HepG2 (cell line): ENCODE measurements at regions not wholly inside any gene's neighbourhood (a gene's known extent, or its start where the extent isn't known, plus 50 kb on each side); places are given as distances from the start of the nearest gene placed in this dataset.
A peak's percentile ranks its signal among the peaks of the same experiment; 100 is the strongest.

Source experiments
- ATF1 ChIP-seq: IDR thresholded peaks from 2 replicates; pipeline ENCODE4 v1.6.1; 2016; ENCODE audit warnings: mild to moderate bottlenecking, control low read depth
- ATF7-NPFF ChIP-seq: sonication (generic); formaldehyde crosslinking; IDR thresholded peaks from 2 replicates; pipeline ENCODE4 v1.8.1; 2023; ENCODE audit warnings: mild to moderate bottlenecking, low read depth, missing genetic modification reagents, moderate library complexity
- BRCA1 ChIP-seq: sonication (generic); formaldehyde crosslinking; IDR thresholded peaks from 2 replicates; pipeline ENCODE4 v1.4.0; 2020; ENCODE audit warnings: missing genetic modification reagents
- CBX1 ChIP-seq: IDR thresholded peaks from one replicate; pipeline ENCODE4 v1.6.1; 2016; ENCODE audit warnings: antibody characterized with exemption, low read depth
- HNRNPLL ChIP-seq: fragments of 200-400 bp; formaldehyde crosslinking; IDR thresholded peaks from 2 replicates; pipeline ENCODE4 v1.6.1; 2017; ENCODE audit warnings: mild to moderate bottlenecking, low read depth, low read length; ENCODE audit not compliant: poor library complexity, severe bottlenecking
- KLF12 ChIP-seq: sonication (generic); formaldehyde crosslinking; IDR thresholded peaks from 2 replicates; pipeline ENCODE4 v1.4.0; 2020; ENCODE audit warnings: missing genetic modification reagents, borderline replicate concordance
- MBNL3 ChIP-seq: fragments of 250-450 bp; sonication (Bioruptor Pico); conservative IDR thresholded peaks from 2 replicates; pipeline ENCODE4 v1.8.0; 2022; ENCODE audit warnings: mild to moderate bottlenecking, inconsistent platforms
- MEF2D ChIP-seq: sonication (generic); formaldehyde crosslinking; IDR thresholded peaks from 2 replicates; pipeline ENCODE4 v1.5.1; 2020; ENCODE audit warnings: mild to moderate bottlenecking, missing genetic modification reagents
- NFRKB ChIP-seq: fragments of 450-650 bp; IDR thresholded peaks from 2 replicates; pipeline ENCODE4 v1.6.1; 2017
- NR1H2 ChIP-seq: sonication (generic); formaldehyde crosslinking; IDR thresholded peaks from 2 replicates; pipeline ENCODE4 v1.8.1; 2022; ENCODE audit warnings: low read depth, missing genetic modification reagents, borderline replicate concordance
- POLR2A ChIP-seq, 2 experiments: IDR thresholded peaks; 2 replicates each; pipeline ENCODE4 v1.6.1; 2011; ENCODE audit warnings: low read depth in 2 of 2, low read length in 2 of 2, mild to moderate bottlenecking in 1 of 2, moderate library complexity in 1 of 2; ENCODE audit not compliant: insufficient read depth in 1 of 2
- RFX5 ChIP-seq: IDR thresholded peaks from 2 replicates; pipeline ENCODE4 v1.6.1; 2011; ENCODE audit warnings: low read depth, low read length, improper control_type of control experiment
- SNAPC2 ChIP-seq: sonication (generic); formaldehyde crosslinking; IDR thresholded peaks from 2 replicates; pipeline ENCODE4 v1.8.1; 2022; ENCODE audit warnings: mild to moderate bottlenecking, missing genetic modification reagents
- SRSF1 ChIP-seq: fragments of 200-400 bp; formaldehyde crosslinking; optimal IDR thresholded peaks from 2 replicates; pipeline ENCODE3; 2017; ENCODE audit warnings: mild to moderate bottlenecking, low read depth, low read length, moderate library complexity
- ZBTB1 ChIP-seq: sonication (generic); formaldehyde crosslinking; IDR thresholded peaks from 2 replicates; pipeline ENCODE4 v1.4.0; 2020; ENCODE audit warnings: missing genetic modification reagents, borderline replicate concordance
- ZNF101 ChIP-seq: sonication (generic); formaldehyde crosslinking; IDR thresholded peaks from 2 replicates; pipeline ENCODE4 v1.4.0; 2020; ENCODE audit warnings: mild to moderate bottlenecking, low read depth, missing genetic modification reagents, borderline replicate concordance
- ZNF121 ChIP-seq: sonication (generic); formaldehyde crosslinking; IDR thresholded peaks from 2 replicates; pipeline ENCODE4 v1.5.0; 2020; ENCODE audit warnings: mild to moderate bottlenecking, missing genetic modification reagents
- ZNF367 ChIP-seq: sonication (generic); formaldehyde crosslinking; IDR thresholded peaks from 2 replicates; pipeline ENCODE4 v1.4.0; 2020; ENCODE audit warnings: missing genetic modification reagents, borderline replicate concordance
- ZNF550 ChIP-seq: sonication (generic); formaldehyde crosslinking; IDR thresholded peaks from 2 replicates; pipeline ENCODE4 v1.4.0; 2020; ENCODE audit warnings: mild to moderate bottlenecking, missing genetic modification reagents, borderline replicate concordance
- ZNF670 ChIP-seq: sonication (generic); formaldehyde crosslinking; IDR thresholded peaks from 2 replicates; pipeline ENCODE4 v1.8.0; 2022; ENCODE audit warnings: mild to moderate bottlenecking, missing genetic modification reagents, borderline replicate concordance
- ZNF724P ChIP-seq: sonication (generic); formaldehyde crosslinking; IDR thresholded peaks from 2 replicates; pipeline ENCODE4 v1.8.0; 2022; ENCODE audit warnings: missing genetic modification reagents, borderline replicate concordance
- ZNF772 ChIP-seq: sonication (generic); formaldehyde crosslinking; IDR thresholded peaks from 2 replicates; pipeline ENCODE4 v1.5.0; 2020; ENCODE audit warnings: mild to moderate bottlenecking, missing genetic modification reagents
- TF ChIP-seq, protein P1 (sequence below): sonication (generic); formaldehyde crosslinking; IDR thresholded peaks from 2 replicates; pipeline ENCODE4 v1.9.0; 2021; ENCODE audit warnings: missing genetic modification reagents, borderline replicate concordance
- TF ChIP-seq, protein P2 (sequence below): sonication (generic); formaldehyde crosslinking; IDR thresholded peaks from 2 replicates; pipeline ENCODE4 v1.8.1; 2023; ENCODE audit warnings: missing genetic modification reagents, inconsistent platforms, borderline replicate concordance
- TF ChIP-seq, protein P3 (sequence below): sonication (generic); formaldehyde crosslinking; IDR thresholded peaks from 2 replicates; pipeline ENCODE4 v1.4.0; 2020; ENCODE audit warnings: mild to moderate bottlenecking, missing genetic modification reagents
- TF ChIP-seq, protein P4 (sequence below): sonication (generic); formaldehyde crosslinking; IDR thresholded peaks from 2 replicates; pipeline ENCODE4 v1.5.0; 2020; ENCODE audit warnings: missing genetic modification reagents

DNA sequence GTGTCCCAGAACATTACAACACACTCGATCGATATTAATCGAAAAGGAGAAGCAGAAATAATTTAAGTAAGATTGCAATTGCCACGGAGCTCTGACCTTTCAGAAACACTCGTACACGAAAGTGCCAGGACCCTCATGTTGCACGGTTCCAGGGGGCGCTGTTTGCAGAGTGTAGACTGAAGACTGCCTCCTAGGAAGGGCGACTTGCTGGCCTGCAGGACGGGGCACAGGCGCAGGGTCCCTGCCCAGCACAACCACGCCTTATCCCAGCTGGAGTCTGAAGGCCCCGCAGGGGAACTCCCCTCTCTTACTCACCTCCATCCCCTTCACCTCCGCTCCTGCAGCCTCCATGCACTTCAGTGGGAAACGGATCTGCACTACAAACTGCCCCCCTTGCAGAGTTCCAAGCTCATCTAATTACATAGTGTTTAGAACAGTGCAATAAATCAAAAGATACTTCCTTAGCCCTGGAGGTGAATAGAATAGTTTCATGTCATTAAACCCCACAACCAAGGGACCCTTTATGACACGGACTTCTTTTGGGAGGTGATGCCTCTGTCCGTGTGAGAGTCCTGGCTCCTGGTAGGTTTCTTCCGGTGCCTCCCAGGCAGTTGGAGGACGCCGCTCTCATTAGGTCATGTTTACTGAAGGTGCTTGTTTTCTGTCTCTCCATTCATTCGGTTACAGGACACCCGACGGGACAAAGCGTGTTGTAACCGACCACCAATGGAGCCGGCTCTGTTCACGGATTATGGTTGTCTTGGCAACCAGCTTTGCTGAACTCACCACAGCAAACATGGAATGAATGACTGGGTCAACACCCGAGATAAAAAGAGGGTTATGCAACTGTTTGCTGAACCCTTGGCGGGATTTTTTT is 262.2 kb downstream of the BAMBI start (continued):
- no peak for TF ChIP-seq ZNF550 (CRISPR knock-in tag)
- peak; percentile 49; the same call in 1 of the 2 replicates for TF ChIP-seq BRCA1
- TF ChIP-seq ZBTB1 (CRISPR knock-in tag), result no peak
- peak; percentile 66; the same call in 1 of the 2 replicates for TF ChIP-seq RFX5
- TF ChIP-seq, protein P1, sequence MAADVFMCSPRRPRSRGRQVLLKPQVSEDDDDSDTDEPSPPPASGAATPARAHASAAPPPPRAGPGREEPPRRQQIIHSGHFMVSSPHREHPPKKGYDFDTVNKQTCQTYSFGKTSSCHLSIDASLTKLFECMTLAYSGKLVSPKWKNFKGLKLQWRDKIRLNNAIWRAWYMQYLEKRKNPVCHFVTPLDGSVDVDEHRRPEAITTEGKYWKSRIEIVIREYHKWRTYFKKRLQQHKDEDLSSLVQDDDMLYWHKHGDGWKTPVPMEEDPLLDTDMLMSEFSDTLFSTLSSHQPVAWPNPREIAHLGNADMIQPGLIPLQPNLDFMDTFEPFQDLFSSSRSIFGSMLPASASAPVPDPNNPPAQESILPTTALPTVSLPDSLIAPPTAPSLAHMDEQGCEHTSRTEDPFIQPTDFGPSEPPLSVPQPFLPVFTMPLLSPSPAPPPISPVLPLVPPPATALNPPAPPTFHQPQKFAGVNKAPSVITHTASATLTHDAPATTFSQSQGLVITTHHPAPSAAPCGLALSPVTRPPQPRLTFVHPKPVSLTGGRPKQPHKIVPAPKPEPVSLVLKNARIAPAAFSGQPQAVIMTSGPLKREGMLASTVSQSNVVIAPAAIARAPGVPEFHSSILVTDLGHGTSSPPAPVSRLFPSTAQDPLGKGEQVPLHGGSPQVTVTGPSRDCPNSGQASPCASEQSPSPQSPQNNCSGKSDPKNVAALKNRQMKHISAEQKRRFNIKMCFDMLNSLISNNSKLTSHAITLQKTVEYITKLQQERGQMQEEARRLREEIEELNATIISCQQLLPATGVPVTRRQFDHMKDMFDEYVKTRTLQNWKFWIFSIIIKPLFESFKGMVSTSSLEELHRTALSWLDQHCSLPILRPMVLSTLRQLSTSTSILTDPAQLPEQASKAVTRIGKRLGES (CRISPR knock-in tag), result no peak
- TF ChIP-seq, protein P2, sequence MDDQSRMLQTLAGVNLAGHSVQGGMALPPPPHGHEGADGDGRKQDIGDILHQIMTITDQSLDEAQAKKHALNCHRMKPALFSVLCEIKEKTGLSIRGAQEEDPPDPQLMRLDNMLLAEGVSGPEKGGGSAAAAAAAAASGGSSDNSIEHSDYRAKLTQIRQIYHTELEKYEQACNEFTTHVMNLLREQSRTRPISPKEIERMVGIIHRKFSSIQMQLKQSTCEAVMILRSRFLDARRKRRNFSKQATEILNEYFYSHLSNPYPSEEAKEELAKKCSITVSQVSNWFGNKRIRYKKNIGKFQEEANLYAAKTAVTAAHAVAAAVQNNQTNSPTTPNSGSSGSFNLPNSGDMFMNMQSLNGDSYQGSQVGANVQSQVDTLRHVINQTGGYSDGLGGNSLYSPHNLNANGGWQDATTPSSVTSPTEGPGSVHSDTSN (CRISPR knock-in tag), result no peak
- TF ChIP-seq NFRKB, result no peak
- TF ChIP-seq ZNF670 (CRISPR knock-in tag), result 0 out of 2 replicates have a peak, but pooled peaks have one; percentile 27
- peak; percentile 47 for TF ChIP-seq HNRNPLL
- TF ChIP-seq SNAPC2 (CRISPR knock-in tag), result no peak
- no peak; the same call in 1 of the 2 replicates for TF ChIP-seq ZNF724P
- TF ChIP-seq POLR2A (IDR thresholded peaks at IDR 0.05; ENCODE audit: insufficient read depth in 1 of 2, low read depth in 2 of 2, low read length in 2 of 2), result peak; percentile 66 to 85
- no peak; the same call in 1 of the 2 replicates for TF ChIP-seq ATF7-NPFF (CRISPR knock-in tag)
- TF ChIP-seq, protein P3, sequence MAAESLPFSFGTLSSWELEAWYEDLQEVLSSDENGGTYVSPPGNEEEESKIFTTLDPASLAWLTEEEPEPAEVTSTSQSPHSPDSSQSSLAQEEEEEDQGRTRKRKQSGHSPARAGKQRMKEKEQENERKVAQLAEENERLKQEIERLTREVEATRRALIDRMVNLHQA (CRISPR knock-in tag), result no peak
- peak; percentile 32 for TF ChIP-seq CBX1
- peak; percentile 36 for TF ChIP-seq MEF2D
- TF ChIP-seq ZNF121 (CRISPR knock-in tag), result peak; percentile 99
- TF ChIP-seq SRSF1, result no peak
- peak; percentile 59; the same call in 1 of the 2 replicates for TF ChIP-seq ZNF367
- no peak for TF ChIP-seq ZNF772 (CRISPR knock-in tag)
- TF ChIP-seq, protein P4, sequence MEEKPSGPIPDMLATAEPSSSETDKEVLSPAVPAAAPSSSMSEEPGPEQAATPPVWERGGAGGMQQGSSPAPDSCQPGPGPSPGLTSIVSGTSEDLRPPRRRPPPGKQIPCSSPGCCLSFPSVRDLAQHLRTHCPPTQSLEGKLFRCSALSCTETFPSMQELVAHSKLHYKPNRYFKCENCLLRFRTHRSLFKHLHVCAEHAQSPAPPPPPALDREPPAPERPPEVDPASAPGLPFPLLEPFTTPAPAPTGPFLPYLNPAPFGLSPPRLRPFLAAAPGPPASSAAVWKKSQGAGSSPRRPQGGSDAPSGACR (CRISPR knock-in tag), result no peak
- TF ChIP-seq ZNF101 (CRISPR knock-in tag), result no peak
- TF ChIP-seq ATF1 (CRISPR knock-in tag), result no peak
- no peak for TF ChIP-seq NR1H2 (CRISPR knock-in tag)
- TF ChIP-seq KLF12 (CRISPR knock-in tag), result peak; percentile 83; the same call in 1 of the 2 replicates
- no peak for TF ChIP-seq MBNL3
